Suprapubic skin (tissue), 4 donors: ENCODE measurements at regions not wholly inside any gene's neighbourhood (a gene's known extent, or its start where the extent isn't known, plus 50 kb on each side); places are given as distances from the start of the nearest gene placed in this dataset.

Experiments used
- CTCF ChIP-seq, 2 donors: fragments of 200-600 bp in 1 of 2; fragments of 450-650 bp in 1 of 2; sonication (generic) in 1 of 2; IDR thresholded peaks; one replicate each; pipeline ENCODE4 v1.5.1; 2016 to 2019; ENCODE audit warnings: antibody characterized with exemption in 2 of 2, mild to moderate bottlenecking in 1 of 2, moderate library complexity in 1 of 2
- EP300 ChIP-seq: sonication (generic); formaldehyde crosslinking; IDR thresholded peaks from one replicate; pipeline ENCODE4 v1.6.1; 2017; ENCODE audit warnings: antibody characterized with exemption
- POLR2A ChIP-seq, 2 donors: fragments of 450-650 bp; IDR thresholded peaks; one replicate each; pipeline ENCODE4 v1.6.1; 2017; ENCODE audit warnings: antibody characterized with exemption in 2 of 2, mild to moderate bottlenecking in 2 of 2, moderate library complexity in 2 of 2
- POLR2AphosphoS5 ChIP-seq, 3 donors: sonication (generic); formaldehyde crosslinking; IDR thresholded peaks; one replicate each; pipeline ENCODE4 v1.6.1; 2017; ENCODE audit warnings: antibody characterized with exemption in 3 of 3

- no peak for TF ChIP-seq EP300
- TF ChIP-seq POLR2A (IDR thresholded peaks at IDR 0.05) = no peak
- no peak for TF ChIP-seq CTCF (IDR thresholded peaks at IDR 0.05)
- no peak for TF ChIP-seq POLR2AphosphoS5 (IDR thresholded peaks at IDR 0.05)
These were observed 151.0 kb downstream of the OXSM start for GRCh38 chr3:25940935-25941334.
